CD4-positive, alpha-beta T cell treated with Interleukin-1 beta for 1 hour (primary cell): ENCODE measurements at regions not wholly inside any gene's neighbourhood (a gene's known extent, or its start where the extent isn't known, plus 50 kb on each side); places are given as distances from the start of the nearest gene placed in this dataset.
"Not testable (repeated sequence)": the region's sequence is repeated elsewhere in the genome, so short reads cannot be mapped to it uniquely, and the experiment has no call there.

ENCODE experiments used
- DNase-seq, 2 donors: peaks; one replicate each; pipeline ENCODE4 v3.0.0-alpha.2; 2020 to 2022

- DNase-seq: no peak
Measured at GRCh38 chr20:4465212-4465611, 216.1 kb upstream of the ADRA1D start.

GRCh38 chr20:4462801-4463200, 213.7 kb upstream of the ADRA1D start:
- peak in 1 of 2 donors; percentile 29 for DNase-seq

- no peak for DNase-seq
Measured at GRCh38 chr20:4459081-4459480, 210.0 kb upstream of the ADRA1D start.

- no peak for DNase-seq
Measured at GRCh38 chr20:4457566-4458543, 208.8 kb upstream of the ADRA1D start.

- DNase-seq: no peak
Measured at GRCh38 chr20:4455996-4456395, 206.9 kb upstream of the ADRA1D start.

- DNase-seq: no peak
Measured at GRCh38 chr20:4455301-4455701, 206.2 kb upstream of the ADRA1D start.

GRCh38 chr20:4454111-4454510, 205.0 kb upstream of the ADRA1D start:
- DNase-seq: no peak

GRCh38 chr20:4453359-4453758, 204.3 kb upstream of the ADRA1D start:
- no peak for DNase-seq

- DNase-seq: no peak
Measured at GRCh38 chr20:4451487-4452081, 202.5 kb upstream of the ADRA1D start.

GRCh38 chr20:4449957-4450715, 201.0 kb upstream of the ADRA1D start:
- DNase-seq: no peak

- no peak for DNase-seq
Measured at GRCh38 chr20:4445784-4446183, 196.7 kb upstream of the ADRA1D start.

- DNase-seq: no peak
Measured at GRCh38 chr20:4445331-4445730, 196.2 kb upstream of the ADRA1D start.

GRCh38 chr20:4444404-4444803, 195.3 kb upstream of the ADRA1D start:
- no peak for DNase-seq

GRCh38 chr20:4443016-4443415, 193.9 kb upstream of the ADRA1D start:
- no peak for DNase-seq

GRCh38 chr20:4441871-4442270, 192.8 kb upstream of the ADRA1D start:
- no peak for DNase-seq

GRCh38 chr20:4441191-4441590, 192.1 kb upstream of the ADRA1D start:
- no peak for DNase-seq

GRCh38 chr20:4439461-4439860, 190.4 kb upstream of the ADRA1D start:
- DNase-seq: no peak

- no peak for DNase-seq
Measured at GRCh38 chr20:4437131-4437530, 188.0 kb upstream of the ADRA1D start.

- DNase-seq: no peak
Measured at GRCh38 chr20:4435671-4436455, 186.8 kb upstream of the ADRA1D start.

GRCh38 chr20:4435225-4435624, 186.1 kb upstream of the ADRA1D start:
- DNase-seq: no peak

GRCh38 chr20:4434681-4435080, 185.6 kb upstream of the ADRA1D start:
- DNase-seq: no peak

GRCh38 chr20:4431446-4431845, 182.4 kb upstream of the ADRA1D start:
- DNase-seq: no peak

- DNase-seq: not testable (repeated sequence)
Measured at GRCh38 chr20:4430826-4431225, 181.7 kb upstream of the ADRA1D start.
